Lower lobe of right lung (tissue), 2 donors: ENCODE measurements at regions not wholly inside any gene's neighbourhood (a gene's known extent, or its start where the extent isn't known, plus 50 kb on each side); places are given as distances from the start of the nearest gene placed in this dataset.

Source experiments
- ATAC-seq, 2 donors: fragments of 200-7000 bp; cut with Tn5 transposase; one replicate each; pipeline ENCODE4 v1.9.1; 2020 to 2022; ENCODE audit warnings: mild to moderate bottlenecking in 2 of 2, moderate library complexity in 2 of 2
- DNase-seq: peaks from one replicate; pipeline ENCODE4 v3.0.0-alpha.2; 2020
- H3K27ac ChIP-seq: fragments of 200-600 bp; one replicate; pipeline ENCODE4 v1.8.0; 2022
- H3K27me3 ChIP-seq: fragments of 200-600 bp; one replicate; pipeline ENCODE4 v1.8.0; 2022; ENCODE audit warnings: low read depth
- H3K36me3 ChIP-seq: fragments of 200-600 bp; one replicate; pipeline ENCODE4 v1.8.0; 2022; ENCODE audit warnings: mild to moderate bottlenecking
- H3K4me1 ChIP-seq: fragments of 200-600 bp; one replicate; pipeline ENCODE4 v1.8.0; 2022
- H3K4me3 ChIP-seq: fragments of 200-600 bp; one replicate; pipeline ENCODE4 v1.8.0; 2022; ENCODE audit warnings: mild to moderate bottlenecking
- H3K9me3 ChIP-seq: fragments of 200-600 bp; one replicate; pipeline ENCODE4 v1.8.0; 2022
- CTCF ChIP-seq: fragments of 200-600 bp; IDR thresholded peaks from one replicate; pipeline ENCODE4 v1.8.0; 2022; ENCODE audit warnings: antibody characterized with exemption, mild to moderate bottlenecking
- intact Hi-C: fragments of 100-400 bp; cut with DNase I; formaldehyde crosslinking; loops from one replicate; pipeline ENCODE4 v1.11.0; 2022
- donor health status: DM: no; HTN: yes; CAD: no; lungs with severe emphysema.

GRCh38 chr2:7983451-7983850 is 698.4 kb upstream of the ID2 start:
- TF ChIP-seq CTCF: no peak
- no peak overlapping the region for H3K27ac ChIP-seq
- intact Hi-C loops: no loop called here
- H3K4me3 ChIP-seq: no peak overlapping the region
- ATAC-seq (no peak), DNase-seq (no peak)
- H3K27me3 ChIP-seq: no peaks in the 10 kb centered on the region
- no peaks in the 10 kb centered on the region for H3K36me3 ChIP-seq
- H3K4me1 ChIP-seq: no peaks in the 10 kb centered on the region
- H3K9me3 ChIP-seq: no peaks in the 10 kb centered on the region

- ATAC-seq (no peak), DNase-seq (no peak)
- no peak for TF ChIP-seq CTCF
- no peaks in the 10 kb centered on the region for H3K9me3 ChIP-seq
- no peaks in the 10 kb centered on the region for H3K27me3 ChIP-seq
- no peak overlapping the region for H3K4me3 ChIP-seq
- no peaks in the 10 kb centered on the region for H3K36me3 ChIP-seq
- intact Hi-C loops: no loop called here
- H3K4me1 ChIP-seq: no peaks in the 10 kb centered on the region
- H3K27ac ChIP-seq: no peak overlapping the region
These were observed 697.9 kb upstream of the ID2 start for GRCh38 chr2:7983912-7984311.

GRCh38 chr2:7984693-7985353 is 697.0 kb upstream of the ID2 start:
- DNase-seq (no peak), ATAC-seq (no peak)
- no peaks in the 10 kb centered on the region for H3K4me1 ChIP-seq
- H3K27ac ChIP-seq: no peak overlapping the region
- no peaks in the 10 kb centered on the region for H3K27me3 ChIP-seq
- no peaks in the 10 kb centered on the region for H3K9me3 ChIP-seq
- no peaks in the 10 kb centered on the region for H3K36me3 ChIP-seq
- TF ChIP-seq CTCF: no peak
- H3K4me3 ChIP-seq: no peak overlapping the region
- intact Hi-C loops: no loop called here

- intact Hi-C loops: no loop called here
- no peaks in the 10 kb centered on the region for H3K36me3 ChIP-seq
- DNase-seq (no peak), ATAC-seq (no peak)
- no peak for TF ChIP-seq CTCF
- no peaks in the 10 kb centered on the region for H3K9me3 ChIP-seq
- H3K4me1 ChIP-seq: no peaks in the 10 kb centered on the region
- H3K27me3 ChIP-seq: no peaks in the 10 kb centered on the region
- H3K27ac ChIP-seq: no peak overlapping the region
- no peak overlapping the region for H3K4me3 ChIP-seq
These were observed 695.4 kb upstream of the ID2 start for GRCh38 chr2:7986431-7986830.

GRCh38 chr2:7987992-7988391 is 693.9 kb upstream of the ID2 start:
- Histone ChIP-seq H3K4me3 (no peak overlapping the region), H3K9me3 (no peaks in the 10 kb centered on the region), H3K27me3 (no peaks in the 10 kb centered on the region), H3K4me1 (no peaks in the 10 kb centered on the region), H3K27ac (no peak overlapping the region), H3K36me3 (no peaks in the 10 kb centered on the region)
- TF ChIP-seq CTCF: no peak
- no peak for DNase-seq
- no peak for ATAC-seq
- intact Hi-C loops: no loop called here
